ENCODE measurements at regions not wholly inside any gene's neighbourhood (a gene's known extent, or its start where the extent isn't known, plus 50 kb on each side); places are given as distances from the start of the nearest gene placed in this dataset.

DNA sequence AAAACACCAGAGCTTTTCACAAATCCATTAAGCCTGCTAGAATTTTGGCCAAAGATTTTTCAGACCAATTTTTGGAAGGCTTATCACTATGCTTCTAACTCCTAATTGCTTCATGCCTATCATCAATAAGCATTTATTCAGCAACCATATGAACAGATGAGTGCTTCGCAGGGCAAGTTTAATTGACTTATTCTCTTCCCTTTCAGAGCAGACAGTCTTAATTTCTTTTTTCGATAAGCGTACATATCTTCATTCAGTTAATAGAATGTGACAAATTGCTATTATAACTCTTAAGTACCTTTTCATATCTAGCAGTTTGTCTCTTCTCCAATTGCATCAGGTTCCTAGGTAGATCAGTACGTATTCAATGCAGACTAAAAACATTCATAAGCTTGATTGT, 298.4 kb upstream of the ANO5 start:
- in situ Hi-C loops (cut with MboI; ENCODE audit: low sequenced_read_pairs in 4 of 4), result no loop called here
- ATAC-seq (no peak), DNase-seq (no peak)
- no peak overlapping the region for H3K4me3 ChIP-seq
- TF ChIP-seq CTCF (IDR thresholded peaks at IDR 0.05 in 4 of 5, conservative IDR thresholded peaks at IDR 0.05 in 1 of 5) (no peak), POLR2A (IDR thresholded peaks at IDR 0.05) (no peak)
- H3K27ac ChIP-seq, result no peak overlapping the region
- H3K36me3 ChIP-seq, result no peaks in the 10 kb centered on the region
- H3K4me1 ChIP-seq, result no peaks in the 10 kb centered on the region
- no peaks in the 10 kb centered on the region for H3K9me3 ChIP-seq
- no peaks in the 10 kb centered on the region for H3K27me3 ChIP-seq
- intact Hi-C loops (cut with DNase I; ENCODE audit: low total_unique reads), result no loop called here

DNA sequence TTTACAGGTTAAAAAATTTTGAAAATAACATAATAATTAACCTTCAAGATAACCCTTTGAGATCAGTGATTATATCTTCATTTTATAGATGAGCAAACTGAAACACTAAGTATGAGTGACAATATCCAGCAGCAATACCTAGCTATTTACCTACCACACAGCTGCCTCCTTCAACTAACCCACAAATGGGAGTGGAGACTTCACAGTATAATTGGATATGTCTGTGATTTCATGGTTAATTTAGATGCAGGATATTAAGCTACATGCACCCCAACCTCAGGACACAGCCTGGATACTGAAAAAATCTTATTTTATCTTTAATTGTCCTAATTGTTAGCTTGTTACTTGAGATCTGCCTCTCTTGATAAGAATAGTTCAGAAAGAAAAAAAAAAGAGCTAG, 297.2 kb upstream of the ANO5 start:
- no peaks in the 10 kb centered on the region for H3K9me3 ChIP-seq
- intact Hi-C loops (cut with DNase I; ENCODE audit: low total_unique reads) (no loop called here), in situ Hi-C loops (cut with MboI; ENCODE audit: low sequenced_read_pairs in 4 of 4) (no loop called here)
- no peak for DNase-seq
- no peak overlapping the region for H3K4me3 ChIP-seq
- no peaks in the 10 kb centered on the region for H3K4me1 ChIP-seq
- no peak overlapping the region for H3K27ac ChIP-seq
- no peak for ATAC-seq
- no peaks in the 10 kb centered on the region for H3K36me3 ChIP-seq
- TF ChIP-seq POLR2A (IDR thresholded peaks at IDR 0.05), result no peak
- no peak for TF ChIP-seq CTCF (IDR thresholded peaks at IDR 0.05 in 4 of 5, conservative IDR thresholded peaks at IDR 0.05 in 1 of 5)
- H3K27me3 ChIP-seq, result no peaks in the 10 kb centered on the region

DNA sequence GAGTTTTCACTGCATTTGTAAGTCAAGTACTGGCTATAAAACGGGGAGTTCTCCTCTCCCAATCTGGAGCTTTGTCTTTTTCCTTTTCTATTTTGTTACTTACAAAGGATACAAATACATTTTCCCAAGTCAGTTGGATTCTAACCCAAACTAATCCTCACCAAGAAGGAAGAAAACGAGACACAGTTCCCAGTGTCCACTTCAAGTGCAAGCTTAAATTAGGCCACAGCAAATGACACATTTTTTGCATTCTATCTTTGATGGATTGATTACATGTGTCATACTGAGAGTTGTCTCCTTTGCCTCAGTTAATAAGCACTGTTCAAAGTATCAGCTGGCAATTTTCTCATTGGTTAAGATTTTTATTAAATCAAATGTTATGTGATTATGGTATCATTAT, 296.7 kb upstream of the ANO5 start:
- no peaks in the 10 kb centered on the region for H3K4me1 ChIP-seq
- H3K36me3 ChIP-seq, result no peaks in the 10 kb centered on the region
- no peaks in the 10 kb centered on the region for H3K9me3 ChIP-seq
- in situ Hi-C loops (cut with MboI; ENCODE audit: low sequenced_read_pairs in 4 of 4), result no loop called here
- no peak overlapping the region for H3K27ac ChIP-seq
- ATAC-seq (no peak), DNase-seq (no peak)
- no peak overlapping the region for H3K4me3 ChIP-seq
- intact Hi-C loops (cut with DNase I; ENCODE audit: low total_unique reads), result no loop called here
- no peaks in the 10 kb centered on the region for H3K27me3 ChIP-seq
- TF ChIP-seq POLR2A (IDR thresholded peaks at IDR 0.05), result no peak
- no peak for TF ChIP-seq CTCF (IDR thresholded peaks at IDR 0.05 in 4 of 5, conservative IDR thresholded peaks at IDR 0.05 in 1 of 5)

- ATAC-seq, result no peak
- in situ Hi-C loops (cut with MboI; ENCODE audit: low sequenced_read_pairs in 4 of 4), result no loop called here
- no peak for DNase-seq
Measured at GRCh38 chr11:21896746-21897602, 295.9 kb upstream of the ANO5 start.

More at GRCh38 chr11:21896746-21897602, 295.9 kb upstream of the ANO5 start:
- Histone ChIP-seq H3K4me1 (no peaks in the 10 kb centered on the region), H3K4me3 (no peak overlapping the region), H3K9me3 (no peaks in the 10 kb centered on the region), H3K27ac (no peak overlapping the region), H3K36me3 (no peaks in the 10 kb centered on the region), H3K27me3 (no peaks in the 10 kb centered on the region)
- intact Hi-C loops (cut with DNase I; ENCODE audit: low total_unique reads), result no loop called here
- TF ChIP-seq CTCF (IDR thresholded peaks at IDR 0.05 in 4 of 5, conservative IDR thresholded peaks at IDR 0.05 in 1 of 5) (no peak), POLR2A (IDR thresholded peaks at IDR 0.05) (no peak)

Data from gastrocnemius medialis (tissue), 4 donors.